HG03432 (cell line): ENCODE measurements at regions not wholly inside any gene's neighbourhood (a gene's known extent, or its start where the extent isn't known, plus 50 kb on each side); places are given as distances from the start of the nearest gene placed in this dataset.
"Not testable (repeated sequence)": the region's sequence is repeated elsewhere in the genome, so short reads cannot be mapped to it uniquely, and the experiment has no call there.

Experiments
- ATAC-seq: cut with Tn5 transposase; IDR thresholded peaks from one replicate; pipeline ENCODE4 v1.9.1; 2021; ENCODE audit warnings: mild to moderate bottlenecking, moderate library complexity; ENCODE audit not compliant: unreplicated experiment

DNA sequence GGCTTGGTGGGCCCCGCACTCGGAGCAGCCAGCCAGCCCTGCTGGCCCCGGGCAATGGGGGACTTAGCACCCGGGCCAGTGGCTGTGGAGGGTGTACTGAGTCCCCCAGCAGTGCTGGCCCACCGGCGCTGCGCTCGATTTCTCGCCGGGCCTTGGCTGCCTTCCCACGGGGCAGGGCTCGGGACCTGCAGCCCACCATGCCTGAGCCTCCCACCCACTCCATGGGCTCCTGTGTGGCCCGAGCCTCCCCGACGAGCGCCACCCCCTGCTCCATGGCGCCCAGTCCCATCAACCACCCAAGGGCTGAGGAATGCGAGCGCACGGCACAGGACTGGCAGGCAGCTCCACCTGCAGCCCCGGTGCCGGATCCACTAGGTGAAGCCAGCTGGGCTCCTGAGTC, 202.2 kb downstream of the ZC3H11B start:
- ATAC-seq = not testable (repeated sequence)

DNA sequence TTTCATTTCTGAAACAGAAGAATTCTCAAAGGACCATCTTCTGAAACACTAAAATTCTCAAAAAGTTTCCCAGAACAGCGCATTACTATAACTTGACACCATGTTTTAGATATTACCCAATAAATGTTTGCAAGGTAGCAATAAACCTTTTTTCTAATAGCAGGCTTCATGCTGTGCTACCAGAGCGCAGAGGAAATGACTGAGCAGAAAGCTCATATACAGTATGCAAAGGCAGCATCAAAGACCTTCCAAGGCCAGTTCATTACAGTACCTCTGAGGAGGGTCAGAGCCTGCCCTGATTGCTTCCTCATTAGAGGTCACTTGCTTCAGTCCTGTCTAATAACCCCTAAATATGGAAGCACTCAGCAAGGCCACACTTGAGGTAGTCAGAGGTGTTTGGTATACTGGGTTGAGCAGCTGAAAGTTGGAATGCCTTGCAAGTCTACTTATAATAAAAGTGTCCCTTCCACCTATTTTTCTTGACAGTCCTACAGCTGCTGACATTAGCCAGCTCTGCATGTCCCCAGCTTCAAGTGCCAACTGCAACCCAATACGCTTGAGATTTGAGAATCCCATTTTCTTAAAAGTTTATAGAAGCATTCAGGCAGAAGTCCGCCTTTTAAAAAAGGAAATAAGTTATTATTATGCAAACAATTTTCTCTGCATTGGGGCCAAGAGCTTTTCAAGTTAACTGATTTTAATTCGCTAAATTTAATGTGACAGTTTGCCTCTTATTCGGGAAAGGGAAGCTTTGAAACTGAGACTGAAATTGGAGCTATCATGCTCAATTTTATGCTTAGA, 207.2 kb downstream of the ZC3H11B start:
- ATAC-seq = no peak

DNA sequence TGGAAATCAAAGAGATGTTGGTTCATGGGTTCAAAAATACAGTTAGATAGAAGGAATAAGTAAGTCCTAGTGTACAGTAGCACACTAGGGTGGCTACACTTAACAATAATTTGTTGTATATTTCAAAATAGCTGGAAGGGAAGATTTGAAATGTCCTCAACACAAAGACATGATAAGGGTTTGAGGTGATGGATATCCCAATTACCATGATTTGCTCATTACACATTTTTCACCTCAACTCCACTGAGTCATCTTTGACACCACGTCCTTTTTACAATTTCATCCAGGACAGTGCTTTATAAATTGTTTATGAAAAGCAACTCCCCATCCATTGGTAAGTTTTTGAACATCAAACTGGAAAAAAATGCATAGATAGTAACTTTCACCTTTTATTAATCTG, 208.3 kb downstream of the ZC3H11B start:
- ATAC-seq = no peak

- ATAC-seq = no peak
These were observed 210.0 kb downstream of the ZC3H11B start for GRCh38 chr1:219402925-219403324.

DNA sequence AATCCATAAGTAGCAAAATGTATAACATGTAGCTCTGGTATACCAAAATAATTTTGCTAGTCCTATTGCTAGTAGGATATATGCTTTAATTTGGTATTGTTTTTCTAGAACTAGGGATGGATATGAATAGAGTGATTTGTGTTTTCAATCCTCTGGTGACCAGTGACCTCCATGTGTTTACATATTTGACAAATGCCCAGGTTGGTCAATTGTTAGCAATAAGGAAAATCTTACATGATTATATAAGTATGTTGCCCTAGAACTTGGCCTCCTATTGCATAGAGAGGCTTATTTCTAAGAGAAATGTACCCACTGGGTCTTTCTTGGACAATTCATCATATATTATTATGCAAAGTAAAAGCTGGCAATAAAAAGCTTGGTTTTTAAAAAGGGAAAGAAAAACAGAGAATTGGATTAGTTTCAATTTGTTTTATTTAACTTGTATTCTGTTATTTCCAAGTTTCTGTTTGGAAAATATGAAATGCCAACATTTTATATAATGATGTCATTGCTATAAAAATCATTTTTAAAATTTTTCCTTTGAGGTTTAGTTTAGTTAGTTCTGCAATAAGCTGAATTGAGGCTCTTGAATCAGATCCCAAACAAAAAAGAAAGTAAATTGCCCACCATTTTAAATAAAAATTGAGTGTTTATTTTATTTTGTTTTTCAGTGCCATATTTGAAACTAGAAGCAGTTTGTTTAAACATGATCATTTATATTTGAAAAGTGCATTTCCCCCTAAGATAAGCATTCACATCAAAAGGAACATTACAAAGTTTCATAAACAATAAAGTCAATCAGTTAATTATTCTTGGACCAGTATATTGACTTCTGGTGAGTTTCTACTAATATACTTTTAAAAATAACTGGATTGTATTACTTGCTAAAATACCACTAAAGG, 210.9 kb downstream of the ZC3H11B start:
- ATAC-seq = no peak

DNA sequence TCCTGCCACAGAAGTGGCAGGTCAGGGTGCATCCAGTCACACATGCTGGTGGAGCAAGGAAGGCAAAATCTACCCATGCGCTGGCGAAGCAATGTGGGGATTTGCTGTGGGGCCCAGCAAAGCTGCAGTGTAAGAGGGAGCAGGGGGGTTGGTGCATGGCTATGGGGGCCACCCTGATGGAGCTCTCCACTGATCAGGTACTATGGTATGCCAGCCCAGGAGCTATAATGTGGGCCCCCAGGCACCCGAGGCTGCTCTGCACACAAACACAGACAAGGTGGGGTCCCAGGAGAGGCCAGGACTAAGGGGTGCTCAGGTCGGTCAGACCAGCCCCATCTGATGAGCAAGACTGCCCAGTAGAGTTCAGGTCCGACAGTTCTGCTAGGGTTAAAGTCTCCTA, 213.5 kb downstream of the ZC3H11B start:
- no peak for ATAC-seq

GRCh38 chr1:219398815-219399396, 214.0 kb downstream of the ZC3H11B start:
- ATAC-seq = no peak

GRCh38 chr1:219397511-219397910, 215.4 kb downstream of the ZC3H11B start:
- no peak for ATAC-seq

GRCh38 chr1:219391297-219391696, 217.6 kb downstream of the LYPLAL1 start:
- no peak for ATAC-seq

- no peak for ATAC-seq
These were observed 213.5 kb downstream of the LYPLAL1 start for GRCh38 chr1:219387211-219387610.

DNA sequence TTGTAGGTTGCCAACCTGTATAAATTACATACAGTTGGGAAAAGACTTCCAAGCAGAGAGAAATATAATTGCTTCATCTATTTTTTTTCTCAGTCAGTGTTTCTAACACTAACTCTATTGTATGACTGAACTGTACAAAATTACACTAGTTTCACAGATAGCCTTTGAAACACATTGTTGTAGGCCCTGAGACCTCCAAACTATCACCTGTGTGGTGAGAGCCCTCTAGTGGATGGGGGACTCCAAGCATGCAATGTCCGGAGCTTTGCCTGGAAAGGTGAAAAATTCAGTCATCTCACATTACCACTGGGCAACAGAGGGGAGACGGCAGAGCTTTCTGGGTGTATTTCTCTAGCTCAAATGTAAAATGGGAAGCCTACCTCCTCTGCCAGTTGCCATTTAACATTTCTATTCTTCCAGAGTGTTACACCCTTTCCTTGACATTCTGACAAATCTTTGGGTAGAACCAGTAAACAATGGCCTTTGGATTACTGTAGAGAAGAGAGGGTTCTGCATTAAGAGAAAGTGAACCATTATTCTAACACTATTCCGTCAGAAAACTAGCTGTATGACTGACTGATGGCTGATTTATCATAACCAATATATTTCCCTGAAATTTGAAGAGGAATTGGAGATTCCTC, 212.2 kb downstream of the LYPLAL1 start:
- peak; percentile 92 for ATAC-seq

GRCh38 chr1:219383281-219383680, 209.6 kb downstream of the LYPLAL1 start:
- no peak for ATAC-seq

DNA sequence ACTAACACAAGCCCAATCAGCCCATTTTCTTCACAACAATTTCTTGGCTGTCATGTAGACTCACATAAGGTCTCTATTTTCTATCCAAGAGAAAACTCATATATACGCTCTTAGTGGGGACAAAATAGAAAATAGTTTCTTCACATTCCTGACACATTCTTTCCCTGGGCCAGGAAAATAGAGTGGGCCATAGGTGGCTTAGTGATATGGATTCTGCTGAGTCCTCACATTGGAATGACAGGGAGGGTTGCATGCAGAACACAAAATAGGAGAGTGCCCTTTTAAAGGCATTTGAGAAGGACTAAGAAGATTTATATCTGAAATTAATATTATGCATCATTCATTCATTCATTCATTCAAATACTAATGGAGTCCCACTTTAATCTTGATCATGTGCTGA, 207.7 kb downstream of the LYPLAL1 start:
- ATAC-seq = no peak

- ATAC-seq = no peak
These were observed 206.8 kb downstream of the LYPLAL1 start for GRCh38 chr1:219380463-219380862.

DNA sequence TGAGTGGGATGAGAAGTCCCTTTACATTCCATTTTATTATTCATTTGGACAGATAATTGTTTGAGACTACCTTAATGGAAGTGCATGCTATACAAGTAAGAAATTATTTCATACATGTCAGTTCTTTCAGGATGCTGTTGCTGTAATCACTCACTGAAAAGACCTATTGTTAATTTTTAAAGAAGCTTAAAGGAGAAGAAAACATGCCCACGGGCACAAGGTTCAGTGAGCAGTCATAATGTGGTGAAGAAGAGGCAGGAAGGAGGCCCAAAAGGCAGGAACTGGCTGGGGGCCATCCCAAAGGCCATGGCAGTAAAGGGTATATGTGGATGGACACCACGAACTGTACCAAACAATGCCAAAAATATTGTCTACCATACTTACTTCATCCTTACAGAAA, 206.0 kb downstream of the LYPLAL1 start:
- no peak for ATAC-seq

GRCh38 chr1:219374636-219375035, 201.0 kb downstream of the LYPLAL1 start:
- no peak for ATAC-seq

DNA sequence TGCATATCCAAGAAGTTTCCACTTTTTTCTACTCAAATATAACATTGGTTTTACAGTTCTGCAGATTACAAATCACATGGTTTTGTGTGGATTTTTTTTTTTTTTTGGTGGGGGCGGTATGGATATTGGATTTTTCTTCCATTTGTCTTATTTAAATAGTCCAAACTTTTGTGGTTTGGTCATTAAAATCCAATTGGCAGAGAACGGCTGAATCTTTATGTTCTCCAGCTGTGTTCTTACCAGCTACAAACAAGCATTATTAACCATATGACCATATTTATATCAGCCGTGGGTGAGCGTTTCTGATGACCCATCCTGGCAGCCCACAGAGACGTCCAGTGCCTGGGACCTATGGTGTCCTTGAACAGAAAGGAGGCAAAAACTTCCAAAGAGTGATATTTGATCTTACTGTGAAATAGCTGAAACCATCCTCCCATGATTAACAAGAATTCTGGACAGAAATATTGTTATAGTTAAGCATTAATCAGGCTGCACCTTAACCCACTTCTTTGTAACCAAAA, 200.4 kb downstream of the LYPLAL1 start:
- no peak for ATAC-seq

- no peak for ATAC-seq
These were observed 199.9 kb downstream of the LYPLAL1 start for GRCh38 chr1:219373616-219373935.

DNA sequence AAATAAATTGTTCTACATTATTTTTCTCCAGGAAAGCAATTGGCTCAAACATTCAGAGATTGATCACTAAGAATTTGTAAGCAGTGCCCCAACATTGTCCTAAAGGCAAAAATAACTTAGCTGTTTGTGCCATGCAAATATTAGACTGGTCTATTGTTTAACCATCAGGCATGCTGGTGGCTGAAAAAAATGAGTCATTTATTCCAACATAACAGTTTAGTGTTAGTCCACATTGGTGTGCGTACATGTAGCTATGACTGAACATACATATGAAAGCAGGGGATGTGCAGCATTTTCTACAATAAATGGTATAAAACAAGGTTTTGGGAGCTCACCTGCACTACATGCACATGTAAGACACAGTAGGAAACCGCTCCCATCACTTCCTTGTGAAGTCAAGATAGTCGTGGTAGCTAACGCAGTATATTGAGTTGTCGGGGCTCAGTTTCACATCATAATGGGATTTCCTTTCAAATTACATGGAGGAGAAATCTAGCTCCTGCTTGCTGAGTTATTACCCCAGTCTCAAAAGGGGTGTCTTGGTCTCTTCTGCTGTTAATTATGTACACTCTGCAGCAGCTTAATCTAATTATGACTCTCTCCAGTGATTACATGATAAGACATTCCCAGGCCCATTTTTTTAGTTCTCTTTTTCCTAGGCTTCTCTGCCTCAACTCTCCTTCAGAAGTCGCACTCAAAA, 199.4 kb downstream of the LYPLAL1 start:
- no peak for ATAC-seq

DNA sequence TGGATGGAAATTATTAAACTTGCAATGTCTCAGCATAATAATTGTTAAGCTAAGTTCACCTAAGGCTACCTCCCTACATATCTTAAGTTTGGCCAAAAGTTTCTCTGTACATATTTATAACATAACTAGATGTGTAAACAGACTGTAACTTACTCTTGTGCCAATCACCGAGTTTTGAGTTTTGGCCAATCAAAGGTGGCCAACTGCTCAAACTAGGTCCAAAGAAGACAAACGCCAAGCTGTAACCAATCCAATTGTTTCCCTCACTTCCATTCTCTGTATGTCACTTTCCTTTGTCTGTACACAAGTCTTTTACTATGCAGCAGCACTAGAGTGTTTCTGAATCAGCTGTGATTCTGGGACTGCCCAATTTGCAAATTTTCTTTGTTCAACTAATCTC, 197.8 kb downstream of the LYPLAL1 start:
- ATAC-seq = no peak
